ENCODE measurements at regions not wholly inside any gene's neighbourhood (a gene's known extent, or its start where the extent isn't known, plus 50 kb on each side); places are given as distances from the start of the nearest gene placed in this dataset.
"Not testable (repeated sequence)": the region's sequence is repeated elsewhere in the genome, so short reads cannot be mapped to it uniquely, and the experiment has no call there.

GRCh38 chr4:112721627-112722026 is 84.7 kb downstream of the LARP7 start:
- H3K79me2 ChIP-seq (ENCODE audit: insufficient read depth, low read length), result no peaks in the 10 kb centered on the region
- no peak overlapping the region for H3K4me3 ChIP-seq (ENCODE audit: low read length, poor library complexity, severe bottlenecking)
- H2AFZ ChIP-seq (ENCODE audit: low read length), result no peak overlapping the region; the same call in 1 of the 2 replicates
- H3K9me3 ChIP-seq (ENCODE audit: insufficient read depth, low read depth, low read length), result no peaks in the 10 kb centered on the region
- H3K9ac ChIP-seq (ENCODE audit: low read depth, low read length, poor library complexity, severe bottlenecking), result no peak overlapping the region
- TF ChIP-seq EZH2phosphoT487 (IDR thresholded peaks at IDR 0.05; ENCODE audit: borderline replicate concordance) (no peak), CTCF (conservative IDR thresholded peaks at IDR 0.05; ENCODE audit: low read length) (no peak)
- no peaks in the 10 kb centered on the region for H4K20me1 ChIP-seq (ENCODE audit: insufficient read depth, low read length, poor library complexity, severe bottlenecking)
- no peaks in the 10 kb centered on the region for H3K27me3 ChIP-seq (ENCODE audit: insufficient read depth, low read length, poor library complexity, severe bottlenecking)
- no peaks in the 10 kb centered on the region for H3F3A ChIP-seq (ENCODE audit: low read depth)
- no peaks in the 10 kb centered on the region for H3K36me3 ChIP-seq (ENCODE audit: insufficient read depth, low read length)
- H3K9me2 ChIP-seq (replicated peaks; ENCODE audit: low read depth, low read length), result no peaks in the 10 kb centered on the region
- no peak overlapping the region for H3K4me2 ChIP-seq (ENCODE audit: low read depth, low read length, poor library complexity, severe bottlenecking)
- H3K4me1 ChIP-seq (ENCODE audit: insufficient read depth, low read length, poor library complexity, severe bottlenecking), result no peaks in the 10 kb centered on the region

- no peaks in the 10 kb centered on the region for H3K36me3 ChIP-seq (ENCODE audit: insufficient read depth, low read length)
- no peaks in the 10 kb centered on the region for H3K9me3 ChIP-seq (ENCODE audit: insufficient read depth, low read depth, low read length)
- no peak for TF ChIP-seq CTCF (conservative IDR thresholded peaks at IDR 0.05; ENCODE audit: low read length)
- TF ChIP-seq EZH2phosphoT487 (IDR thresholded peaks at IDR 0.05; ENCODE audit: borderline replicate concordance), result no peak
- H3K4me3 ChIP-seq (ENCODE audit: low read length, poor library complexity, severe bottlenecking), result no peak overlapping the region
- H3K9me2 ChIP-seq (replicated peaks; ENCODE audit: low read depth, low read length), result no peaks in the 10 kb centered on the region
- no peaks in the 10 kb centered on the region for H3F3A ChIP-seq (ENCODE audit: low read depth)
- H3K4me2 ChIP-seq (ENCODE audit: low read depth, low read length, poor library complexity, severe bottlenecking), result no peak overlapping the region
- no peaks in the 10 kb centered on the region for H3K27me3 ChIP-seq (ENCODE audit: insufficient read depth, low read length, poor library complexity, severe bottlenecking)
- H3K79me2 ChIP-seq (ENCODE audit: insufficient read depth, low read length), result no peaks in the 10 kb centered on the region
- no peaks in the 10 kb centered on the region for H4K20me1 ChIP-seq (ENCODE audit: insufficient read depth, low read length, poor library complexity, severe bottlenecking)
- no peak overlapping the region for H3K9ac ChIP-seq (ENCODE audit: low read depth, low read length, poor library complexity, severe bottlenecking)
- peak overlapping the region; percentile 52; the same call in 1 of the 2 replicates for H2AFZ ChIP-seq (ENCODE audit: low read length)
- no peaks in the 10 kb centered on the region for H3K4me1 ChIP-seq (ENCODE audit: insufficient read depth, low read length, poor library complexity, severe bottlenecking)
Observed at GRCh38 chr4:112726041-112726440, 89.1 kb downstream of the LARP7 start.

- not testable (repeated sequence) for H3F3A ChIP-seq (ENCODE audit: low read depth); H3K4me2 ChIP-seq (ENCODE audit: low read depth, low read length, poor library complexity, severe bottlenecking); H3K4me3 ChIP-seq (ENCODE audit: low read length, poor library complexity, severe bottlenecking); H3K36me3 ChIP-seq (ENCODE audit: insufficient read depth, low read length); H3K4me1 ChIP-seq (ENCODE audit: insufficient read depth, low read length, poor library complexity, severe bottlenecking); H2AFZ ChIP-seq (ENCODE audit: low read length); H4K20me1 ChIP-seq (ENCODE audit: insufficient read depth, low read length, poor library complexity, severe bottlenecking); H3K27me3 ChIP-seq (ENCODE audit: insufficient read depth, low read length, poor library complexity, severe bottlenecking); H3K9me3 ChIP-seq (ENCODE audit: insufficient read depth, low read depth, low read length); H3K9ac ChIP-seq (ENCODE audit: low read depth, low read length, poor library complexity, severe bottlenecking); H3K79me2 ChIP-seq (ENCODE audit: insufficient read depth, low read length); H3K9me2 ChIP-seq (replicated peaks; ENCODE audit: low read depth, low read length)
Observed at GRCh38 chr4:112727728-112728127, 90.8 kb downstream of the LARP7 start.

GRCh38 chr4:112731715-112732114 is 94.8 kb downstream of the LARP7 start:
- H3K9me3 ChIP-seq (ENCODE audit: insufficient read depth, low read depth, low read length), result no peaks in the 10 kb centered on the region
- no peaks in the 10 kb centered on the region for H3K27me3 ChIP-seq (ENCODE audit: insufficient read depth, low read length, poor library complexity, severe bottlenecking)
- H3K4me3 ChIP-seq (ENCODE audit: low read length, poor library complexity, severe bottlenecking), result no peak overlapping the region
- H3K79me2 ChIP-seq (ENCODE audit: insufficient read depth, low read length), result no peaks in the 10 kb centered on the region
- no peaks in the 10 kb centered on the region for H3F3A ChIP-seq (ENCODE audit: low read depth)
- H3K36me3 ChIP-seq (ENCODE audit: insufficient read depth, low read length), result no peaks in the 10 kb centered on the region
- H3K4me2 ChIP-seq (ENCODE audit: low read depth, low read length, poor library complexity, severe bottlenecking), result no peak overlapping the region
- no peaks in the 10 kb centered on the region for H3K9me2 ChIP-seq (replicated peaks; ENCODE audit: low read depth, low read length)
- no peak overlapping the region for H2AFZ ChIP-seq (ENCODE audit: low read length)
- TF ChIP-seq EZH2phosphoT487 (IDR thresholded peaks at IDR 0.05; ENCODE audit: borderline replicate concordance) (no peak), CTCF (conservative IDR thresholded peaks at IDR 0.05; ENCODE audit: low read length) (no peak)
- peaks cover 4% of the 10 kb centered on the region for H3K4me1 ChIP-seq (ENCODE audit: insufficient read depth, low read length, poor library complexity, severe bottlenecking)
- no peak overlapping the region for H3K9ac ChIP-seq (ENCODE audit: low read depth, low read length, poor library complexity, severe bottlenecking)
- H4K20me1 ChIP-seq (ENCODE audit: insufficient read depth, low read length, poor library complexity, severe bottlenecking), result no peaks in the 10 kb centered on the region
